Gastrocnemius medialis (tissue), 4 donors: ENCODE measurements at regions not wholly inside any gene's neighbourhood (a gene's known extent, or its start where the extent isn't known, plus 50 kb on each side); places are given as distances from the start of the nearest gene placed in this dataset.
"Not testable (repeated sequence)": the region's sequence is repeated elsewhere in the genome, so short reads cannot be mapped to it uniquely, and the experiment has no call there.

ENCODE experiments used
- ATAC-seq, 2 donors: fragments of 150-250 bp; one replicate each; pipeline ENCODE4 v1.9.1; 2016
- DNase-seq, 2 donors: peaks; one replicate each; pipeline ENCODE4 v3.0.0-alpha.2; 2019
- H3K27ac ChIP-seq, 4 donors: fragments of 200-600 bp; sonication (generic); 1 replicate in 1 of 4; 2 replicates in 3 of 4; pipeline ENCODE4 v1.5.1; 2016 to 2018; ENCODE audit warnings: mild to moderate bottlenecking in 2 of 4, moderate library complexity in 1 of 4
- H3K27me3 ChIP-seq, 3 donors: fragments of 200-600 bp; sonication (generic) in 2 of 3; 1 replicate in 1 of 3; 2 replicates in 2 of 3; pipeline versions ENCODE4 v1.5.1 to v1.6.0; 2016 to 2019; ENCODE audit warnings: mild to moderate bottlenecking in 1 of 3, moderate library complexity in 1 of 3
- H3K36me3 ChIP-seq, 2 donors: fragments of 200-600 bp; sonication (generic) in 1 of 2; one replicate each; pipeline ENCODE4 v1.5.1; 2017 to 2018
- H3K4me1 ChIP-seq, 2 donors: fragments of 200-600 bp; sonication (generic) in 1 of 2; one replicate each; pipeline ENCODE4 v1.5.1; 2016 to 2017; ENCODE audit warnings: mild to moderate bottlenecking in 2 of 2
- H3K4me3 ChIP-seq, 4 donors: fragments of 200-600 bp; sonication (generic) in 3 of 4; 1 replicate in 1 of 4; 2 replicates in 3 of 4; pipeline ENCODE4 v1.5.1; 2016 to 2019; ENCODE audit warnings: mild to moderate bottlenecking in 2 of 4
- H3K9me3 ChIP-seq, 3 donors: fragments of 200-600 bp; sonication (generic) in 2 of 3; 1 replicate in 1 of 3; 2 replicates in 2 of 3; pipeline ENCODE4 v1.5.1; 2016 to 2019
- POLR2A ChIP-seq, 2 donors: fragments of 450-650 bp; IDR thresholded peaks; one replicate each; pipeline ENCODE4 v1.6.1; 2017; ENCODE audit warnings: antibody characterized with exemption in 2 of 2, mild to moderate bottlenecking in 2 of 2, moderate library complexity in 2 of 2
- in situ Hi-C, 4 donors: fragments of 200-750 bp; cut with MboI; loops; one replicate each; pipeline versions ENCODE4 v1.15.0 to v1.8.0; 2017; ENCODE audit warnings: low sequenced_read_pairs in 4 of 4
- intact Hi-C: fragments of 100-400 bp; cut with DNase I; formaldehyde crosslinking; loops from one replicate; pipeline ENCODE4 v1.15.1; 2023; ENCODE audit warnings: low total_unique reads
- TF ChIP-seq, protein P1 (sequence below), 5 experiments: fragments of 450-650 bp in 3 of 5; fragments of 200-600 bp in 2 of 5; sonication (generic) in 2 of 5; IDR thresholded peaks in 4 of 5; conservative IDR thresholded peaks in 1 of 5; 1 replicate in 4 of 5; 2 replicates in 1 of 5; pipeline ENCODE4 v1.5.1; 2016 to 2019; ENCODE audit warnings: antibody characterized with exemption in 5 of 5, mild to moderate bottlenecking in 3 of 5, moderate library complexity in 3 of 5

DNA sequence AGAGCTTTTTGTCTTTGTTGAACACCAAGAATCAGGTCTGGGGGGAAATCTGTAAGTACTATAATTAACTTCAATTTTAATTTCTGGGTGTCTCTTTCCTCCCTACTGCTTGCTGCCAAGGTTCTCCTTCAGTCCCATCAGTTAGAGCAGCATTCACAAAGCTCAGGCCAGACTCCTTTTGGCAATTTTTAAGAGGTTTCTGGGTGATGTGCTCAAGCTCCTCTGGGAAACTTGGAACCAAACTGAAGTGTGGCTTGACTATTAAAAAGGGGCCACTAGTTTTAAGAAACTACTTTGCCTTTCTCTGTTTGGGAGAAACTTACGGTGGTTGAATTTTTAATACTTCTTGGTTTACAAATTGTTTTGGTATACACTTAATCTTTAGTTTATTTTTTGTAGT is 227.7 kb upstream of the SOX2 start:
- intact Hi-C loops, result no loop called here
- no peak for TF ChIP-seq POLR2A (IDR thresholded peaks at IDR 0.05)
- TF ChIP-seq, protein P1, sequence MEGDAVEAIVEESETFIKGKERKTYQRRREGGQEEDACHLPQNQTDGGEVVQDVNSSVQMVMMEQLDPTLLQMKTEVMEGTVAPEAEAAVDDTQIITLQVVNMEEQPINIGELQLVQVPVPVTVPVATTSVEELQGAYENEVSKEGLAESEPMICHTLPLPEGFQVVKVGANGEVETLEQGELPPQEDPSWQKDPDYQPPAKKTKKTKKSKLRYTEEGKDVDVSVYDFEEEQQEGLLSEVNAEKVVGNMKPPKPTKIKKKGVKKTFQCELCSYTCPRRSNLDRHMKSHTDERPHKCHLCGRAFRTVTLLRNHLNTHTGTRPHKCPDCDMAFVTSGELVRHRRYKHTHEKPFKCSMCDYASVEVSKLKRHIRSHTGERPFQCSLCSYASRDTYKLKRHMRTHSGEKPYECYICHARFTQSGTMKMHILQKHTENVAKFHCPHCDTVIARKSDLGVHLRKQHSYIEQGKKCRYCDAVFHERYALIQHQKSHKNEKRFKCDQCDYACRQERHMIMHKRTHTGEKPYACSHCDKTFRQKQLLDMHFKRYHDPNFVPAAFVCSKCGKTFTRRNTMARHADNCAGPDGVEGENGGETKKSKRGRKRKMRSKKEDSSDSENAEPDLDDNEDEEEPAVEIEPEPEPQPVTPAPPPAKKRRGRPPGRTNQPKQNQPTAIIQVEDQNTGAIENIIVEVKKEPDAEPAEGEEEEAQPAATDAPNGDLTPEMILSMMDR (IDR thresholded peaks at IDR 0.05 in 4 of 5, conservative IDR thresholded peaks at IDR 0.05 in 1 of 5), result no peak
- H3K4me1 ChIP-seq, result no peaks in the 10 kb centered on the region
- in situ Hi-C loops, result no loop called here
- no peaks in the 10 kb centered on the region for H3K27me3 ChIP-seq
- H3K36me3 ChIP-seq, result no peaks in the 10 kb centered on the region
- DNase-seq (no peak), ATAC-seq (no peak)
- H3K27ac ChIP-seq, result no peak overlapping the region
- no peaks in the 10 kb centered on the region for H3K9me3 ChIP-seq
- no peak overlapping the region for H3K4me3 ChIP-seq

DNA sequence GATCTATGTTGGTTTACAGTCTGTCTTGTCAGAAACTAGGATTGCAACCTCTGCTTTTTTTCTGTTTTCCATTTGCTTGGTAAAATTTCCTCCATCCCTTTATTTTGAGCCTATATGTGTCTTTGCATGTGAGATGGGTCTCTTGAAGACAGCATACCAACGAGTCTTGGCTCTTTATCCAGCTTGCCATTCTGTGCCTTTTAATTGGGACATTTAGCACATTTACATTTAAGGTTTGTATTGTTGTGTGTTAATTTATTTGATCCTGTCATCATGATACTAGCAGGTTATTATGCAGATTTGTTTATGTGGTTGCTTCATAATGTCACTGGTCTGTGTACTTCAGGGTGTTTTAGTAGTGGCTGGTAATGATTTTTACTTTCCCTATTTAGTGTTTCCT is 236.6 kb upstream of the SOX2 start:
- DNase-seq, ATAC-seq, intact Hi-C loops, H3K27ac ChIP-seq, H3K4me3 ChIP-seq, in situ Hi-C loops, H3K27me3 ChIP-seq, H3K4me1 ChIP-seq, H3K9me3 ChIP-seq, H3K36me3 ChIP-seq: not testable (repeated sequence)

DNA sequence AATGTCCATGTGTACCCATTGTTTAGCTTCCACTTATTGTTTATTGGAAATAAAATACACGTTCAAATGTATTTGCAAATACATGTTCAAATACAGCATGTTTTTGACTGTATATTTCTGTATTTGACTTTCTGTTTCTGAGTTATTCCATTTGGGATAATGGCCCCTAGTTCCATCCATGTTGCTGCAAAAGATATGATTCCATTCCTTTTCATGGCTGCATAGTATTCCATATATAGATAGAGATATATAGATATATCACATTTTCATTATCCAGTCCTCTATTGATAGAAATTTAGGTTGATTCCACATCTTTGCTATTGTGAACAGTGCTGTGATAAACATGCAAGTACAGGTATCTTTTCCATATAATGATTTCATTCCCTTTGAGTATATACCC is 241.4 kb upstream of the SOX2 start:
- no peak overlapping the region for H3K27ac ChIP-seq
- TF ChIP-seq, protein P1 (IDR thresholded peaks at IDR 0.05 in 4 of 5, conservative IDR thresholded peaks at IDR 0.05 in 1 of 5), result no peak
- no peak for TF ChIP-seq POLR2A (IDR thresholded peaks at IDR 0.05)
- H3K36me3 ChIP-seq, result no peaks in the 10 kb centered on the region
- ATAC-seq (no peak), DNase-seq (no peak)
- in situ Hi-C loops (no loop called here), intact Hi-C loops (no loop called here)
- no peaks in the 10 kb centered on the region for H3K9me3 ChIP-seq
- no peaks in the 10 kb centered on the region for H3K4me1 ChIP-seq
- no peaks in the 10 kb centered on the region for H3K27me3 ChIP-seq
- H3K4me3 ChIP-seq, result no peak overlapping the region

DNA sequence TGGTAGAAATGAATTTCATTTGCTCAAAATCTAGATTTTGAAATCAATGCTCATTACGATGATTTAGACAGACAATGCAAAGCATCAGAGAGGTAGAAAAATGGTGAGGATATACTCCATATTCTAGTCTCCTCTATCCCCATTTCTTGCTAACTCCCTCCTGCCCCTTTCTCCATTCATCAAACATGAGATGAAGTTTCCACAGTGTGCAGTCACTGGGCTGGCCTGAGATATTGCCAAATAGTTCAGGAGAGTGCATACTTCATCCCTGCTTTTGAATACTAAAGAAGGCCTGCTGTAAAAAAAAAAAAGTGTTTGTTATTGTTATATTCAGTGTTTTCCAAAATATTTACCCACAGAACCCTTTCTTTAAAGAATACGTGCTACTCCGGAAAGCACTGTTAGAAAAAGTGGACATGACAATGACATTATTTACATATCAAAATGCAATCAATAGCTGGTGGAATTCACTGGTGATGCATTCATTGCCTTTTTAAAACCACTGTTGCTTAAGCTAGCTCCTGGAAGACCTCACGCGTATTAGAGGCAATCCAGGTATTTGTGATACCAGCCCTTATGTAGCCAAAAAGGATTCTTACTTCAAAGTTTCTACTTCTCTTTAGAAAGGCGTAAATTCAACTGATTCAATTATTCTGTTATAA is 247.6 kb upstream of the SOX2 start:
- no peak overlapping the region for H3K4me3 ChIP-seq
- DNase-seq (no peak), ATAC-seq (no peak)
- H3K36me3 ChIP-seq, result no peaks in the 10 kb centered on the region
- no peaks in the 10 kb centered on the region for H3K27me3 ChIP-seq
- no peak for TF ChIP-seq POLR2A (IDR thresholded peaks at IDR 0.05)
- TF ChIP-seq, protein P1 (IDR thresholded peaks at IDR 0.05 in 4 of 5, conservative IDR thresholded peaks at IDR 0.05 in 1 of 5), result no peak
- no peak overlapping the region for H3K27ac ChIP-seq
- intact Hi-C loops, result no loop called here
- in situ Hi-C loops, result no loop called here
- H3K4me1 ChIP-seq, result no peaks in the 10 kb centered on the region
- H3K9me3 ChIP-seq, result no peaks in the 10 kb centered on the region

DNA sequence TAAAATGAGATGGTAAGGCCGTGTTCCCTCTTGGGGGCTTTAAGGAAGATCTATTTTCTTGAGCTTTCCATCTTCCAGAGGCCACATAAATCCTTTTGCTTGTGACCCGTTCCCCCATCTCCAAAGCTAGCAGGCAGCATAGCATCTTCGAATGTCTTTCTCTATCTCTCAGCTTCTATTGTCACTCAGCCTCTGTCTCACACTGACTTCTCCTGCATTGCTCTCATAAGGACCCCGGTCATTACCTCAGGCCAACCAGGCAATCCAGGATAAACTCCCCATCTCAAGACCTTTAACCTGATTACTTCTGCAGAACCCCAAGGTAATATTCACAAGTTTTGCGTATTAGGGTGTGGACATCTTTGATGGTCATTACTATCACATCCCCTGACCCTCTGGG is 250.3 kb upstream of the SOX2 start:
- no peaks in the 10 kb centered on the region for H3K4me1 ChIP-seq

More for the DNA sequence above, 250.3 kb upstream of the SOX2 start:
- TF ChIP-seq, protein P1 (IDR thresholded peaks at IDR 0.05 in 4 of 5, conservative IDR thresholded peaks at IDR 0.05 in 1 of 5), result no peak
- TF ChIP-seq POLR2A (IDR thresholded peaks at IDR 0.05), result no peak
- ATAC-seq, result no peak
- intact Hi-C loops (no loop called here), in situ Hi-C loops (no loop called here)
- Histone ChIP-seq H3K4me3 (no peak overlapping the region), H3K36me3 (no peaks in the 10 kb centered on the region), H3K9me3 (no peaks in the 10 kb centered on the region), H3K27me3 (no peaks in the 10 kb centered on the region), H3K27ac (no peak overlapping the region)
- no peak for DNase-seq
